Muscle of leg (tissue), 3 donors: ENCODE measurements at regions not wholly inside any gene's neighbourhood (a gene's known extent, or its start where the extent isn't known, plus 50 kb on each side); places are given as distances from the start of the nearest gene placed in this dataset.
"Not testable (repeated sequence)": the region's sequence is repeated elsewhere in the genome, so short reads cannot be mapped to it uniquely, and the experiment has no call there.

ENCODE experiments used
- DNase-seq: peaks from one replicate; pipeline ENCODE4 v3.0.0; 2013
- H3K27ac ChIP-seq: one replicate; pipeline ENCODE4 v1.5.1; 2013; ENCODE audit warnings: mild to moderate bottlenecking, low read length, control low read depth
- H3K27me3 ChIP-seq: one replicate; pipeline ENCODE4 v1.6.1; 2013; ENCODE audit warnings: low read length; ENCODE audit not compliant: control insufficient read depth, insufficient read depth
- H3K36me3 ChIP-seq: one replicate; pipeline ENCODE4 v1.6.1; 2013; ENCODE audit warnings: low read length; ENCODE audit not compliant: control insufficient read depth, insufficient read depth
- H3K4me1 ChIP-seq: one replicate; pipeline ENCODE4 v1.6.1; 2013; ENCODE audit warnings: low read length; ENCODE audit not compliant: control insufficient read depth, insufficient read depth
- H3K4me3 ChIP-seq: one replicate; pipeline ENCODE4 v1.5.1; 2013; ENCODE audit warnings: low read length, control low read depth
- H3K9me3 ChIP-seq: replicated peaks from 2 replicates; pipeline ENCODE4 v1.6.1; 2013; ENCODE audit warnings: low read depth, low read length; ENCODE audit not compliant: control insufficient read depth
- WGBS: methylation state at CpG from one replicate; pipeline ENCODE4 v1.1.5; 2013; ENCODE audit warnings: missing lambda C conversion rate; ENCODE audit not compliant: insufficient coverage; 5-methylcytosine and 5-hydroxymethylcytosine counted together

DNA sequence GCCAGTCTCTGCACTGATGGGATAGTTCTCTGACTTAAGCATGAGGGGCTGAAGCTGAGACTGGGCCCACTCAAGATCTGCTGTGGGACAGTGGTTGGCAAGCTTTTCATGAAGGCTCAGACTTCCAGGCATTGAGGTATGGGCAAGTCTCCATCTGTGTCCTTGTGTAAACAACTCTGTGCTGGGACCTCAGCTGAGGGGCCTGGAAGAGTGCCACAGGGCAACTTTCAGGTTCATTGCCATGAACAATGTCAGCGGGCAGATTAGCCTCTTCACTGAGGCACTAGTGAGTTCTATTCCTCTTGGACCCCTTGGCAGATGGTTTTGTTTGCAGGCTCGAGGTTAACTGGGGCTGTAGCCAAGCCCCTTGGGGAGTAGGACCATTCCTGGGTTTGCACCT lies 127.1 kb downstream of the MRPS30 start:
- no peak for DNase-seq
- WGBS, result 73% methylated on average over 1 of the region's 2 CpGs
- Histone ChIP-seq H3K4me1 (no peaks in the 10 kb centered on the region), H3K27me3 (no peaks in the 10 kb centered on the region), H3K36me3 (no peaks in the 10 kb centered on the region), H3K4me3 (no peak overlapping the region), H3K9me3 (peaks cover 4% of the 10 kb centered on the region), H3K27ac (no peak overlapping the region)

DNA sequence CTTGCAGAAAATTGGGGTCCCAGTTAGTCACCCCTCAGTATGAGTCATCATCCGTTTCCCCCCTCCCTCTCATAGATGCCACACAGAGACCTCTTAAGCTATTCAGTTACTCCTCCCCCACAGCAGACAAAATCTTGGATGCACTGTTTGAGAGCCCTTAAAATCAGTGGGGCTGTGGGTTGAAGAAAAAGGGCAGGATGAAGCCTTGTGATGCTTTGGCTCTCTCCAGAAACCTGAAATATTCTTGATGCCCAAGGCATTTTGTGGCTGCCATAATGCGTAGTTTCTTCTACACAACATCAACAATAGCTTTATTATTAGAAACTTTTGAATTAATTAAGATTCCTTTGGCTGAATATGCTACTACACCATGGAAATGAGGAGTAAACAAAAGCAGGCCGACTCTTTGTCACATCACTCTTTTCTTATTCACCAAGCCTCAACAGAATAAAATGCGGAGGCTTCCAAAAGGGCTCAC lies 133.8 kb downstream of the MRPS30 start:
- H3K4me1 ChIP-seq, result no peaks in the 10 kb centered on the region
- H3K9me3 ChIP-seq, result no peaks in the 10 kb centered on the region
- DNase-seq, result no peak
- H3K27ac ChIP-seq, result no peak overlapping the region
- H3K36me3 ChIP-seq, result no peaks in the 10 kb centered on the region
- WGBS, result 56% methylated on average over 1 of the region's 4 CpGs
- H3K27me3 ChIP-seq, result no peaks in the 10 kb centered on the region
- H3K4me3 ChIP-seq, result no peak overlapping the region

- no peak overlapping the region for H3K27ac ChIP-seq
- H3K27me3 ChIP-seq, result no peaks in the 10 kb centered on the region
- no peaks in the 10 kb centered on the region for H3K36me3 ChIP-seq
- WGBS, result no CpG with 5 or more reads among the region's 2 CpGs
- H3K9me3 ChIP-seq, result no peaks in the 10 kb centered on the region
- DNase-seq, result no peak
- no peaks in the 10 kb centered on the region for H3K4me1 ChIP-seq
- no peak overlapping the region for H3K4me3 ChIP-seq
These were observed 134.9 kb downstream of the MRPS30 start for GRCh38 chr5:44943647-44944046.

GRCh38 chr5:44945743-44946142 lies 137.0 kb downstream of the MRPS30 start:
- Histone ChIP-seq H3K36me3 (no peaks in the 10 kb centered on the region), H3K27ac (no peak overlapping the region), H3K27me3 (no peaks in the 10 kb centered on the region), H3K9me3 (no peaks in the 10 kb centered on the region), H3K4me1 (no peaks in the 10 kb centered on the region), H3K4me3 (no peak overlapping the region)
- WGBS, result no CpG with 5 or more reads among the region's 1 CpG
- DNase-seq, result no peak

DNA sequence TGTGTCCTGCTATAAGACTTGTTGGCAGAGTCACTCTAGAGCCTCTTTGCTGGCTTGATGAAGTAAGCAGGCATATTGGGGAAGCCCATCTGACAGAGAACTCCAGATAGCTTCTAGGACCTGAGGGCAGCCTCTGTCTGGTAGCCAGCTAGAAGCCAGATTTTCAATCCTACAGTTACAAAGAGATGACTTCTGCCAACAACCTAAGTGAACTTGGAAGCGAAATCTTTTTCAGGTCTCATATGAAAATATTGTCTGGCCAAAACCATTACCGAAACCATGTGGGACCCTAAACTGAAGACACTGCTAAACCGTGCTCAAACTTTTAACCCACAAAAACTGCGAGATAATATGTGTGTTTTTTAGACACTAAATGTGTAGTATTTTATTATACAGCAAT lies 140.9 kb downstream of the MRPS30 start:
- Histone ChIP-seq H3K4me1 (no peaks in the 10 kb centered on the region), H3K27ac (no peak overlapping the region), H3K4me3 (no peak overlapping the region), H3K9me3 (no peaks in the 10 kb centered on the region), H3K36me3 (no peaks in the 10 kb centered on the region), H3K27me3 (no peaks in the 10 kb centered on the region)
- WGBS, result 40% methylated on average over 1 of the region's 4 CpGs
- DNase-seq, result no peak

DNA sequence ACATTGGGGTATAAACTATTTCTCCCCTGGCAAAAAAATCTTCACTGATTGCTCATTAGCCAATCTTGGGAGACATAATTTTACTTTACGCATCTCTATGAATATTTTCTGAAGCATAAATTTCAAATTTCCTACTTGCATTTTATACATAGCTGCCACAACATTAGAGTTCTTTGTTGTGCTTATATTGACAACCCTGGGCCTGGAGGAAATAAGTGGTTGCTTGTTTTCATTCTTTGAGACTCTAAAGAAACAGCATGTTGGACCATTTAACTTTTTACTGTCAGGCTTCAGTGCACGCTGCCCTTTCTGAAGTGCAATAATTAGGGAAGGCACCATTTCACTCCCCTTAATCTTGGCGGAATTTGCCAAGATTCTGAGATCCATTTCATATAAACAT lies 142.6 kb downstream of the MRPS30 start:
- DNase-seq, result no peak
- H3K4me1 ChIP-seq, result no peaks in the 10 kb centered on the region
- H3K4me3 ChIP-seq, result no peak overlapping the region
- no peak overlapping the region for H3K27ac ChIP-seq
- H3K27me3 ChIP-seq, result no peaks in the 10 kb centered on the region
- no peaks in the 10 kb centered on the region for H3K9me3 ChIP-seq
- no peaks in the 10 kb centered on the region for H3K36me3 ChIP-seq
- no CpG with 5 or more reads among the region's 3 CpGs for WGBS

DNA sequence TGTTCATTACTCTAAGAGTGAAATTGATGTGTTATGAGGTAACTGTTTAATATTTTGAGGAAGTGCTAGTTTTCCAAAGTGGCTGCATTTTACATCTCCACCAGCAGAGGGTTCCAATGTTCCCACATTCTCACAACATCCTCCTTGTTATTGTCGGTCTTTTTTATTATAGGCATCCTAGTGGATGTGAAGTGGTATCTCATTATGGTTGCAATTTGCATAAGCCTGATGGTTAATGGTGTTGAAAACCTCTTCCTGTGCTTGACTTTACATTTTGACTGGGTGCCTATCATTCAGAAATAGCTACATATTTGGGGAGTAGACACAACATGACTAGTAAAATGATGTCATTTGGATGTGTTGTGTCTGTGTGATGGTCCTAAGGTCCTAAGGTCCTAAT lies 143.6 kb downstream of the MRPS30 start:
- Histone ChIP-seq H3K27me3 (no peaks in the 10 kb centered on the region), H3K9me3 (no peaks in the 10 kb centered on the region), H3K4me1 (no peaks in the 10 kb centered on the region), H3K36me3 (no peaks in the 10 kb centered on the region), H3K4me3 (no peak overlapping the region), H3K27ac (no peak overlapping the region)
- peak; percentile 4 for DNase-seq
- no CpG with 5 or more reads among the region's 1 CpG for WGBS

DNA sequence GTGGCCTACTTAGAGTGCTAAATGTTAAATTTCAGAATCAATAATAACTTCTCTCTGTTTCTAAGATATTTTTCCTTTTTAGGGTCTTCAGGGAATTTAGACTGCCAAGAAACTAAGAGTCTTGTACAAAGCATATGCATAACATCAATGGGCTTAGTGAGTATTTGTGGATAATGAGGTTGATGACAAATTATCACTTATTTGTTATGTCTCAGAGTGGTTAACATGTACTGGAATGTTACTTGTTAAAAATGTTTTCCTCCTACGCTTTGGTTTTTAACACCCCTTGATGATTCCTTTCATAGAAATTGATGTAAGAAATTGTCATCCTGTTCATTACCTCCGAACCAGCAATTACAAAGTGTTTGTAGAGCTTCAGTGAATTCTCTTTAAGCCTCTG lies 144.3 kb downstream of the MRPS30 start:
- H3K36me3 ChIP-seq, result no peaks in the 10 kb centered on the region
- no peaks in the 10 kb centered on the region for H3K9me3 ChIP-seq
- DNase-seq, result no peak
- no peak overlapping the region for H3K4me3 ChIP-seq
- WGBS, result no CpG with 5 or more reads among the region's 2 CpGs
- no peaks in the 10 kb centered on the region for H3K4me1 ChIP-seq
- H3K27me3 ChIP-seq, result no peaks in the 10 kb centered on the region
- H3K27ac ChIP-seq, result no peak overlapping the region

DNA sequence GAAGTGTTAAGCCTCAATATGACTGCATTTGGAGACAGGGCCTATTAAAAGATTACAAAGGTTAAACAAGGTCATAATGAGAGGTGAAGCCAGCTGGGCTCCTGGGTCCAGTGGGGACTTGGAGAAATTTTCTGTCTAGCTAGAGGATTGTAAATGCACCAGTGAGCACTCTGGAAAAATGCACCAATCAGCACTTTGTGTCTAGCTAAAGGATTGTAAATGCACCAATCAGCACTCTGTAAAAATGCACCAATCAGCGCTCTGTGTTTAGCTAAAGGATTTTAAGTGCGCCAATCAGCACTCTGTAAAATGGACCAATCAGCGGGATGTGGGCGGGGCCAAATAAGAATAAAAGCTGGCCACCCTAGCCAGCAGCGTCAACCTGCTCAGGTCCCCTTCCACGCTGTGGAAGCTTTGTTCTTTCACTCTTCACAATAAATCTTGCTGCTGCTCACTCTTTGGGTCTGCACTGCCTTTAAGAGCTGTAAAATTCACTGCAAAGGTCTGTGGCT lies 150.3 kb downstream of the MRPS30 start:
- H3K9me3 ChIP-seq, H3K27ac ChIP-seq, DNase-seq, H3K36me3 ChIP-seq, H3K4me3 ChIP-seq, H3K27me3 ChIP-seq, H3K4me1 ChIP-seq: not testable (repeated sequence)
- 98% methylated on average over 6 of the region's 6 CpGs for WGBS

DNA sequence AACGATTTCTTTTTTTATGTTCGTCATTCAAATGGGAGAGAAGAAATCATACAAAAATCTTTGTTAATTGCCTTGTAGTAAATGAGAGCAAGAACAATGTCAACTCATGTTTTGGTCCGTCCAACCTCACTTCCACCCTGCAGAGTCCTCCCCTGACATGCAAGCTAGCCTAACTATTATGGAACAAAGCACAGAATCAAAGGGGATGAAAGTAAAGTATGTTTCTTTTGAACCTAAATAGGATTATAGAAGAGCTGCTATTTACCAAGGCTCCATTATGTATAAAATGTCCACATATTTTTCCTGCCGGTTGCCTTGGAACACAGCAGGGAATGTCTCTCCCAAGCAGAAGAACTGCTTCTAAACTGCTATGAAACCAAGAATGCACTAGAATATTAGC lies 161.1 kb downstream of the MRPS30 start:
- no peak overlapping the region for H3K4me3 ChIP-seq
- WGBS, result no CpG with 5 or more reads among the region's 4 CpGs

DNA sequence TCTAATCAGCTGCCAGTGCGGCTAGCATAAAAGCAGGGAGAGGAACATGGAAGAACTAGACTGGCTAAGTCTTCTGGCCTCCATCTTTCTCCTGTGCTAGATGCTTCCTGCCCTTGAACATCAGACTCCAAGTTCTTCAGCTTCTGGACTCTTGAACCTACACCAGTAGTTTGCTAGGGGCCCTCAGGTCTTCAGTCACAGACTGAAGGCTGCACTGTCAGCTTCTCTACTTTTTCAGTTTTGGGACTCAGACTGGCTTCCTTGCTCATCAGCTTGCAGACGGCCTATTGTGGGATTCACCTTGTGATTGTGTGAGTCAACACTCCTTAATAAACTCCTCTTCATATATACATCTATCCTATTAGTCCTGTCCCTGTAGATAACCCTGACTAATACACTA lies 162.2 kb downstream of the MRPS30 start:
- H3K4me3 ChIP-seq, H3K27me3 ChIP-seq, H3K27ac ChIP-seq, H3K36me3 ChIP-seq, H3K4me1 ChIP-seq, DNase-seq: not testable (repeated sequence)
- H3K9me3 ChIP-seq, result peaks cover 13% of the 10 kb centered on the region
- 73% methylated on average over 2 of the region's 2 CpGs for WGBS

More for the DNA sequence above, 161.1 kb downstream of the MRPS30 start:
- H3K9me3 ChIP-seq, result peaks cover 6% of the 10 kb centered on the region
- H3K4me1 ChIP-seq, result no peaks in the 10 kb centered on the region
- H3K36me3 ChIP-seq, result no peaks in the 10 kb centered on the region
- no peaks in the 10 kb centered on the region for H3K27me3 ChIP-seq
- H3K27ac ChIP-seq, result no peak overlapping the region
- DNase-seq, result no peak
